ENCODE measurements at regions not wholly inside any gene's neighbourhood (a gene's known extent, or its start where the extent isn't known, plus 50 kb on each side); places are given as distances from the start of the nearest gene placed in this dataset.
"Not testable (repeated sequence)": the region's sequence is repeated elsewhere in the genome, so short reads cannot be mapped to it uniquely, and the experiment has no call there.

DNA sequence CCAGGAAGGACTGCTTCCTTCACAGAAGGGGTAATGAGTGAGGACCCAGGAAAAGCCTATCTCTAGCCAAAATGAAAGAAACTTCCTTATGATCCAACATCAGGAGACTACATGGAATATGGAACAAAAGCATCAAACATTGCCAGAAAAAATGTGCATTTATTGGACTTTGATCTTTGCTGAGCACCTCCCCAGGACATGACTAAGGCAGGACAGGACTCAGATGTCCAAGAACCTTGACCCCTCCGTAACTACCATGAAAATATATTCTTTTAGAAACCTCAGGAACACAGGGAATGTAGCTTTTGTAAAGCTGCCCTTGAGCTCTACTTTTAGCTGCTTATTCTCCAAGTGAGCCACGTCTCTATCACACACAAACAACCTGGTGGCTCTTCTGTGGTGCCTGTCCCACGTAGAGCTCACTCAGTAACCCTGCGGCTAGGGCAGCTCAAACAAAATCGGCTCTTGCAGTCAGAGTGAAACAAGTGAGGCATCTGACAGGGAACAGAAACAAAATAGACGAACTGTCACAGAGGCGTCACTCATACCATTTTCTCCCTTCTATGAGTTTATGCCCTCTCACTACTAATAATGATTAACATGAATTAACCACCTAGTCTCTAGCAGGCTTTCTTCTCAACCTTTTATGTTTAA lies 471.5 kb upstream of the API5 start:
- DNase-seq (ENCODE audit: low read depth in 2 of 2), result no peak

DNA sequence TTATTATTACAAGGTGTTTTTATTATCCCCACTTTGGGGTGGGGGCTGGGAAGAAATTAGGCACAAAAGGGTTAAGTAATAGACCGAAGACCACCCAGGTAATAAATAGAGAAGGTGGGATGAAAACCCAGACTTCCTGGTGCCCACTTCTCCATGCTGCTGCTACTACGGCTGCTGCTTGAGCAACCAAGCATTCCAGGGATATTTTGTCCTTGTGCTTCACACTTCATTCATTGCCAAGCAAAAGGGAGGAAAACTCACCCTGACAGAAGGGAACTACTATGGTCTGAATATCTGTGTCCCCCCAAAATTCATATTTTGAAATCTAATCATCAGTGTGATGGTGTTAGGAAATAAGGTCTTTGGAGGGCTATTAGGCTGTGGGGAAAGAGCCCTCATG lies 470.9 kb upstream of the API5 start:
- DNase-seq (ENCODE audit: low read depth in 2 of 2), result no peak

DNA sequence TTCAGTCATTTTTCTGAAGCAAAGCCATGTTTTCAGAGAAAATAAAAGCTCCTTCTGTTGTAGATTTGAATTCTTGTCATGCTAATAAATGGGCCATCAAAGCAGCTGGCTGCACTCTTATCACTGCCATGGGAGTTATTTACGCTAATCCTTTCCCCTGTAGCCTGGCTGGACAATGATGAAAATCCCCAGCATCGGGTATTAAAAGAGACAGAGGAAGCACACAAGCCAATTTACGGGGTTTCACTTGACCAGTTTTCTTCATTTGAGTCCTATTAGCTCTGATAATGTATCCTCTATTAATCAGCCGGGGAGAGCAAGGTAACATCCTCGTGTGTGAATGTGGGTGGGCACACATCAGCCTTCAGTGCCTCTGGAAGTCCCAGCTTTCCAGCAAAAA lies 470.2 kb upstream of the API5 start:
- DNase-seq (ENCODE audit: low read depth in 2 of 2), result no peak

DNA sequence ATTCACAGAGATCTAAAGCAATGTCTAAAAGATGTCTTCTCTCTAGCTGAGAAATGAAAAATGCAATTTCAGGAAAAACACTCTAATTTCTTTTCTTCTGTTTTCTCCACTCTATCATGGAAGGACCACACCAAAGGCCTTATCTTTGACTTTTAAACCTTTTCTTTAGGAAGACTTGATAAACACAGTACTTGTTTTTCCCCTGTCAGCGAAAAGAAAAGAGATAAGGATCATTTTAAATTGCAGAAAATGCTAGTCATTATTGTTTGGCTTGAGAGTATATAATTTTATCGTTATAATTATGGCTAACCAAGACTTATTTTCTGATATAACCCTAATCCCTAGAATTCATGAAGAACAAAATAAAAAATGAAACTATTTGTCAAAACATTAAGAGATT lies 462.4 kb upstream of the API5 start:
- DNase-seq (ENCODE audit: low read depth in 2 of 2), result no peak

DNA sequence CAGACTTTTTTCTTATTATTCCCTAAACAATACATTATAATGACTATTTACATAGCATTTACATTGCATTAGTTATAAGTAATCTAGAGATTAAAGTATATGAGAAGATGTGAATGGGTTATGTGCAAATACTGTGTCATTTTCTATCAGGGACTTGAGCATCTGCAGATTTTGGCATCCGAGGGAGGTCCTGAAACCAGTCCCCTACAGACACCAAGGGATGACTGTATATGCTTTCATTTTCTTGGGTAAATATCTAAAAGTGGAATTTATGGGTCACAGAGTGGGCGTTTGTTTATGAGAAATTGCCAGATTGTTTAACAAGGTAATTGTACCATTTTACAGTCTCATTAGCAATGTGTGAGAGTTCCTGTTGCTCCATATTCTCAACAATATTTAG lies 454.5 kb upstream of the API5 start:
- DNase-seq (ENCODE audit: low read depth in 2 of 2), result no peak

- no peak for DNase-seq (ENCODE audit: low read depth in 2 of 2)
Observed at GRCh38 chr11:42870480-42870879, 441.3 kb upstream of the API5 start.

DNA sequence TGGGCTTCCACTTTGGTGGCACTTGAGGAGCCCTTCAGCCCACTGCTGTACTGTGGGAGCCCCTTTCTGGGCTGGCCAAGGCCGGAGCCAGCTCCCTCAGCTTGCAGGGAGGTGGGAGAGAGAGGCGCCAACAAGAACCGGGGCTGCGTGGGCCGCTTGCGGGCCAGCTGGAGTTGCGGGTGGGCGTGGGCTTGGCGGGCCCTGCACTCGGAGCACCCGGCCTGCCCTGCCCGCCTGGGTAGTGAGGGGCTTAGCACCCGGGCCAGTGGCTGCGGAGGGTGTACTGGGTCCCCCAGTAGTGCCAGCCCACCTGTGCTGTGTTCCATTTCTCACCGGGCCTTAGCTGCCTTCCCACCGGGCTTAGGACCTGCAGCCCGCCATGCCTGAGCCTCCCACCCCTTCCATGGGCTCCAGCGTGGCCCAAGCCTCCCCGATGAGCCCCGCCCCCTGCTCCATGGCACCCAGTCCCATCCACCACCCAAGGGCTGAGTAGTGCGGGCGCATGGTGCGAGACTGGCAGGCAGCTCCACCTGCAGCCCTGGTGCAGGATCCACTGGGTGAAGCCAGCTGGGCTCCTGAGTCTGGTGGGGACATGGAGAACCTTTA lies 437.9 kb upstream of the API5 start:
- DNase-seq (ENCODE audit: low read depth in 2 of 2), result not testable (repeated sequence)

DNA sequence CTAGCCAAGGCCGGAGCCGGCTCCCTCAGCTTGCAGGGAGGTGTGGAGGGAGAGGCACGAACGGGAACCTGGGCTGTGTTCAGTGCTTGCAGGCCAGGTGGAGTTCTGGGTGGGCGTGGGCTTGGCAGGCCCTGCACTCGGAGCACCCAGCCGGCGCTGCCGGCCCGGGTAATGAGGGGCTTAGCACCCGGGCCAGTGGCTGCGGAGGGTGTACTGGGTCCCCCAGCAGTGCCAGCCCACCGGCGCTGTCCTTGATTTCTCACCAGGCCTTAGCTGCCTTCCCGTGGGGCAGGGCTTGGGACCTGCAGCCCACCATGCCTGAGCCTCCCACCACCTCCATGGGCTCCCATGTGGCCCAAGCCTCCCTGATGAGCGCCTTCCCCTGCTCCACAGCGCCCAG lies 430.5 kb upstream of the API5 start:
- DNase-seq (ENCODE audit: low read depth in 2 of 2), result not testable (repeated sequence)

DNA sequence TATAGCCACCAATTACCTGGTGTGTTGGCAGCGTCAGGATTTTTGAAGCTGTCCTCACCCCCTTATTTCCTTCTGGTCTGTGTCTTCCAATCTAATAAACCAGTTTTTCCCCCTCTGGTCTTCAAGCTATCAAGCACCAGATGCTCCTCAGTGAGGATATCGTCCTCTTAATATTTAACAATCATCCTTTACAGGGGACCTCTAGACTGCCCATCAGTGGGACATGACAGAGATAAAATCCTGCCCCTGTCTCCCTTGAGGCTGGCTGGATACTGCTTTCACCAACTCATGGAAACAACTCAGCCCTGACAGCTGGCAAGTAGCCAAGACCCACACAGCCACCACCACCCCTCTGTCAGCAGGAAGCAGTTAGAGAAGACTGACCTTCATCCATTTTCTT lies 421.0 kb upstream of the API5 start:
- no peak for DNase-seq (ENCODE audit: low read depth in 2 of 2)

DNA sequence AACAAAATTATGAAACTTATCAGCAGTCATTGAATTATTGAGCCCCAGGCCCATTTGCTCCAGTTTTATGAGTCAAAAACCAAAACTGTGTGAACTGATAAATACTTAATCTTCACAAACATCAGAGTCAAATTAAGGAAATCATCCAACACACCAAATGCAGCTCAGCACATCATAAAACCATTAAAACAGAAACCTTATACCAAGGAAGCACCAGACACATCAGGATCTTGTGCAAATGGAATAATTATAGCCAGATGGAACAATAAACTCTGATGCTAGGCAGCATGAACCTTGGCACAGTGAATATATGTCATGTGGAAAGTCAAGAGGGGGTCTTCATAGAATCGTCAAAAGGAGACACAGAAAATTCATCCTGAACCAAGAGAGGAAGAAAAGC lies 410.7 kb upstream of the API5 start:
- no peak for DNase-seq (ENCODE audit: low read depth in 2 of 2)

DNA sequence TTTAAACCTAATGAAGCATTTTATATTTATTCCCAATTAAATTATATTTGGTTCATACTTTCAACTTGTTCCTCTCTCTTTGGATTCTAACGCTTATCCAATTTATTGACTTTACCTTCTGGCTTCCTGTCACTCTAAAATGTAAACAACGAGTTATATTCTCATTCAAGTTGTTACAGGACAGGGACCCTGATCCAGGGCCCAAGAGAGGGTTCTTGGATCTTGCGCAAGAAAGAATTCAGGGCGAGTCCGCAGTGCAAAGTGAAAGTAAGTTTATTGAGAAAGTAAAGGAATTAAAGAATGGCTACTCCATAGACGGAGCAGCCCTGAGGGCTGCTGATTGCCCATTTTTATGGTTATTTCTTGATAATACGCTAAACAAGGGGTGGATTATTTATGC lies 405.6 kb upstream of the API5 start:
- no peak for DNase-seq (ENCODE audit: low read depth in 2 of 2)

DNA sequence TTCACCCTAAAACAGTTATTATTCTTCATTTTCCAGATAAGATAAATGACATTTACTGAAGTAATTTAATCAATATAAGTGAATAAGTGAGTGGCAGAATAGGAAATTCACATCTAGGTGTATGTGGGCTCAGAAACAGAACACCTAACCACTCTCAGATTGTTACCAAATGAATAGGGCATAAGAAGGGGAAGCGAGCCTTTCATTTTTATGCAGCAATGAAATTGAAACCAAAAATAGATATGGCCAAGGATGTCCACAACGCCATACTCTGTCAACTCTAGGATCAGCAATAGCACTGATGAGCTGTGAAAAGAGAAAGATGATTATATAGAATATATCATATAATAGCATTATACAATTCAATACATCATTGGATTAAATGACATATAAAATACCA lies 398.1 kb upstream of the API5 start:
- no peak for DNase-seq (ENCODE audit: low read depth in 2 of 2)

- DNase-seq (ENCODE audit: low read depth in 2 of 2), result no peak
Observed at GRCh38 chr11:42923651-42924050, 388.1 kb upstream of the API5 start.

GRCh38 chr11:42925916-42926315 lies 385.9 kb upstream of the API5 start:
- no peak for DNase-seq (ENCODE audit: low read depth in 2 of 2)

DNA sequence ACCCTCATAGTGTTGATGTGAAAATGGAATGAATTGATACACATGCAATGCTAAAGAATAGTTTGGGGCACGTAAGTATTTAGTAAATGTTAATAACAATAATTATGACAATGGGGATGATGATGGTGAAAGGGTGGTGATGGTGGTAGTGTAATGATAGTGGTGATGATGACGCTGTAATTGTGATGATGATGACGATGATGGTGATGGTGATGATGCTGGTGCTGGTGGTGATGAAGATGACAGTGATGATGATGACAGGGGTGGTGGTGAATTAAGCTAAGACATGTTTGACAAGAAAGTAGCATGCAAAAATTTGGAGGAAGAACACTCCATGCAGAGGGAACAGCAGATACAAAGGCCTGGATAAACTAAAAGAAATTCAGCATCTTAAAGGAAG lies 364.4 kb upstream of the API5 start:
- DNase-seq (ENCODE audit: low read depth in 2 of 2), result no peak

- not testable (repeated sequence) for DNase-seq (ENCODE audit: low read depth in 2 of 2)
Observed at GRCh38 chr11:42949738-42950376, 361.9 kb upstream of the API5 start.

GRCh38 chr11:42951266-42951665 lies 360.5 kb upstream of the API5 start:
- no peak for DNase-seq (ENCODE audit: low read depth in 2 of 2)

DNA sequence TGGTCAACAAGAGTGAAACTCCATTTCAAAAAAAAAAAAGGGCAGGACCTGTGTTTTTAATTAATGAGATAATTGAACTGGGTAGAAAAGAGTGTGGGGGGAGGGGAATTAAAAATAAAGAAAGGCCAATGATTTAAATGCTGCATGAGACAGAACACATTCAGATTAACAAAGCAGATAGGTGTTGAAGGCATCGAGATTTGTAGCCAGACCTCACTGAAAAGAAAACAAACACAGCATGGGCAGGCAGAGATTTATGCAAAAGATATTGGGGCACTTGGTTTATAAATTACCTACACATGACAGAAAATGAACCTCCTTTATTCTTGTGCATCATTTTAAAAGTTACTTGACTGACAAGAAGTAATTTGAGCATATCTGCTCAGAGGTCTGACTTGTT lies 354.0 kb upstream of the API5 start:
- DNase-seq (ENCODE audit: low read depth in 2 of 2), result no peak

- DNase-seq (ENCODE audit: low read depth in 2 of 2), result no peak
Observed at GRCh38 chr11:42958635-42959034, 353.2 kb upstream of the API5 start.

GRCh38 chr11:42960521-42961088 lies 351.2 kb upstream of the API5 start:
- DNase-seq (ENCODE audit: low read depth in 2 of 2), result no peak

GRCh38 chr11:42967653-42968052 lies 344.1 kb upstream of the API5 start:
- no peak for DNase-seq (ENCODE audit: low read depth in 2 of 2)

GRCh38 chr11:42972741-42973140 lies 339.1 kb upstream of the API5 start:
- DNase-seq (ENCODE audit: low read depth in 2 of 2), result no peak

DNA sequence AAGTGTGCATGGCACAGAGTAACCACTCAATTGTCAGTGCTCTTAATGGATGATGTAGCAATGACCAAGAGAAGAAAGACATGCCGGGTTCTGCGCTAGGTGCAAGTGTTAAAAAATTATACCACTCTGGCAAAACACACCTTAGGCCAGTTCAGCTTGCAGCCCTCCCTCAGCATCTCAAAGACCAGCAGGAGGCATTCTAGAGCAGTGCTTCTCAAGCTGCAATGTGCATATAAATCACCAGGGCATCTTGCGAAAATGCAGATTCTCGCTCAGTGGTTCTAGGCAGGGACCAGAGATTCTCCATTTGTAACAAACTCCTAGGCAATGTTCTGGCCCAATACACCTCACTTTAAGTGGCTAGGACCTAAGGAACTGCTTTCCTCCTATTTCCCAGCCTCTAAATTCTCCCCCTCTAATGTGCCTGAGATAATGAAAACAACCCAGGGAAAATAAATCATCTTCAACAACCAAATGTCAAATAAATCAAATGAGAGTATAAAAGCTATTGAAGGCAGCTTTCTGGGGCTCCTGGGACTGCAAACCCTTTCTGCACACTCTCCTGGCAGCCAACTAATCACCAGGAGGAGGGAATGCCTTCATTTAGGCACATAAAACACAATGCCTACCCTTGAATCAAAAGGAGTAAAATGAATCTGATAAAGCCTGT lies 337.2 kb upstream of the API5 start:
- no peak for DNase-seq (ENCODE audit: low read depth in 2 of 2)

All from stimulated activated CD4-positive, alpha-beta T cell treated with anti-CD3 and anti-CD28 coated beads, Interleukin-4, amount 100 ng/mL, for 48 hours (primary cell).